Coronary artery (tissue), 2 donors: ENCODE measurements at regions not wholly inside any gene's neighbourhood (a gene's known extent, or its start where the extent isn't known, plus 50 kb on each side); places are given as distances from the start of the nearest gene placed in this dataset.
"Not testable (repeated sequence)": the region's sequence is repeated elsewhere in the genome, so short reads cannot be mapped to it uniquely, and the experiment has no call there.

Experiments used
- DNase-seq: peaks from one replicate; pipeline ENCODE4 v3.0.0-alpha.2; 2017; ENCODE audit warnings: low spot score
- H3K27ac ChIP-seq, 2 donors: fragments of 200-600 bp; sonication (generic); one replicate each; pipeline ENCODE4 v1.5.1; 2016 to 2019
- H3K4me3 ChIP-seq: fragments of 200-600 bp; sonication (generic); 2 replicates; pipeline ENCODE4 v1.5.1; 2016; ENCODE audit warnings: mild to moderate bottlenecking, moderate library complexity

- not testable (repeated sequence) for H3K27ac ChIP-seq, DNase-seq, H3K4me3 ChIP-seq
Observed at GRCh38 chr1:148211191-148211590, 59.1 kb upstream of the NBPF11 start.

- not testable (repeated sequence) for H3K27ac ChIP-seq, H3K4me3 ChIP-seq, DNase-seq
Observed at GRCh38 chr1:148210624-148211023, 58.5 kb upstream of the NBPF11 start.

- not testable (repeated sequence) for H3K4me3 ChIP-seq, DNase-seq, H3K27ac ChIP-seq
Observed at GRCh38 chr1:148210166-148210565, 58.1 kb upstream of the NBPF11 start.

- DNase-seq, H3K4me3 ChIP-seq, H3K27ac ChIP-seq: not testable (repeated sequence)
Observed at GRCh38 chr1:148202013-148202412, 49.9 kb upstream of the NBPF11 start.
